ENCODE measurements at regions not wholly inside any gene's neighbourhood (a gene's known extent, or its start where the extent isn't known, plus 50 kb on each side); places are given as distances from the start of the nearest gene placed in this dataset.
"Not testable (repeated sequence)": the region's sequence is repeated elsewhere in the genome, so short reads cannot be mapped to it uniquely, and the experiment has no call there.

GRCh38 chr16:73949574-73950320 is 346.9 kb upstream of the PSMD7 start:
- no peak for DNase-seq

DNA sequence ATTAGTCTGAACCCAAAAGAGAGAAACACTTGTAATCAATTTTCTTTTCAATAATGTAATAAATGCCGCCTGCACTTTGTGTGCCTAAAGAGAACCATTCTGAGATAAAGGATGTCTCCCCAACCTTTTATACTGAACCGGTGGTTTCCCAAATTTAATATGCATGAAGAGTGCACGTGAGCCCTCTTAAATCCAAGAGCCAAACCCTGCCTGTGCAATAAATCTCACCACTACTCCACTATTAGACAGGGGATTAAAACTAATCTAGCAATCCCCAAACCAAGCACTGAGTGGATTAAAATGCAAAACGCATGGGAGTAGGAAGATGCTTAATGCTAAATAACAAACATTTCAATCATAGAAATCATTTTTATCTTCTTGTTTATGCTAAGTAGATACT is 351.0 kb upstream of the PSMD7 start:
- no peak for DNase-seq

- DNase-seq, result not testable (repeated sequence)
These were observed 353.4 kb upstream of the PSMD7 start for GRCh38 chr16:73943184-73943583.

DNA sequence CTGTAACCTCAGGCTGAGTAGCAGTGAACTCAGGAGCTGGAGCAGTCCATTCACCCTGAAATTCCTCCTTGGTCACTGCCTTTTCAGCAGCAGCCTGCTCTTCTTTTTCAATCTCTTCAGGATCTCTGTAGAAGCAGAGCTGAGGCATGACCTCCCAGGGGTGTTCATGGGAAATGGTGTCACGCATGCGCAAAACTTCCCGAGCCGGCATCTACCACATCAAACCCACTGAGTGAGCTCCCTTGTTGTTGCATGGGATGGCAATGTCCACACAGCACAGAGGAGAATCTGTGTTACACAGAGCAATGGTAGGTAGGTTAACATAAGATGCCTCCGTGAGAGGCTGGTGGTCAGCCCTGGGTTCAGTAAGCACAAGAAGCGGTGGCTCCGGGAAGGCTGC is 355.8 kb upstream of the PSMD7 start:
- DNase-seq, result not testable (repeated sequence)

- DNase-seq, result no peak
These were observed 372.7 kb upstream of the PSMD7 start for GRCh38 chr16:73923951-73924350.

GRCh38 chr16:73921295-73921694 is 375.3 kb upstream of the PSMD7 start:
- DNase-seq, result no peak

DNA sequence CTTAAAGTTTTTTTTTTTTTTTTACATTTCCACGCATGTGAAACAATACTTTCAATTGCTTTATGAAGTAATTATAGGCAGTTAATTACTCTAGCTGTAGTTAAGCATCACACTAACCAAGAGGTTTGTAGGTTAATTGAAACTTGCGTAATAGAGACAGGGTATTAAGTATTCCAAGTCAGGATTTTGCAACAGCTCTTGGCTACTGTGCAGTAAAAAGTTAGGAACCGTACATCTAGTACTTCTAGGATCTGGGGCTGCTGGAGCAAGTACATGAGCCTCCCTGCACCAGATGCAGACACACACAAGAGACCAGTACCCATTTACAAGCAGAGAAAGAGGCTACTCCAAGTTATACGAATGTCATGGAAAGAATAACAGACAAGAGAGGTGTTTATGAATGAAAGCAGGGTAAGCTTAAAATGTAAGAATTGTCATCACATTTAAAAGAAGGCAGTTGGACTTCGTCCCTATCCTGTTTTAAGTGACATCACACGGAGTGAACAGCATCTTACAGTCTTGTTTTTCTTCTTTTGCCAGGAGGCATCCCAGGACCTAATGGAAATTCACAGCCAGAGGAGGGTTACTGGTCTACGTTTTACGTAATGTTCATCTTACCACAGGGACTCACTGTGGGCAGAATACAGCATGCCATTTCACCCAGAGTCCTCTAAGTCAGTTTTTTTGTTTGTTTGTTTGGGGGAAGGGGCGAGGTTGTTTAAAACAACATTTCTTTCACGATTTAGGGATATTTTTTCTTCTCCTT is 379.6 kb upstream of the PSMD7 start:
- no peak for DNase-seq

GRCh38 chr16:73915935-73916334 is 380.7 kb upstream of the PSMD7 start:
- no peak for DNase-seq

- DNase-seq, result no peak
These were observed 381.5 kb upstream of the PSMD7 start for GRCh38 chr16:73915140-73915539.

- DNase-seq, result no peak
These were observed 383.8 kb upstream of the PSMD7 start for GRCh38 chr16:73912850-73913249.

DNA sequence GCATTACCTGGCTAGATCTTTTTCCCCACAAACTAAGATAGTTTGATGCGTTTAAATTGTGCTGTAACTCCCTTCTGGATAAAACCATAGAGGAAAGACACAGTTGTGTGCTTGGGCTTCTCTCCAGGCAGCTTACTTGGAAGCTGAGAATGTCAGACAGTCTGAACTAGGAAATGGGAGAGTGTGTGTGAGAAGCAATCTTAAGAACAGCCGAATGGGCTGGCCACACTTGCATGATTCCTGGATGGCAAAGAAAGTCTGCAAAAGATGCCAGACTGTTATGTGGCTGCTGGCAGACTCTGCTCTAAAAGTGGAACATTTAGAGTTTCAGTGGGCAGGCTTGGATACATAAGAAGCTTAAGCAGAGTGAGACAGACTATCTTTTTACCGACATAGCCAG is 384.3 kb upstream of the PSMD7 start:
- no peak for DNase-seq

- no peak for DNase-seq
These were observed 387.0 kb upstream of the PSMD7 start for GRCh38 chr16:73909529-73910035.

- DNase-seq, result no peak
These were observed 405.5 kb upstream of the PSMD7 start for GRCh38 chr16:73891129-73891542.

GRCh38 chr16:73890186-73891128 is 406.2 kb upstream of the PSMD7 start:
- no peak for DNase-seq

- DNase-seq, result no peak
These were observed 407.6 kb upstream of the PSMD7 start for GRCh38 chr16:73888840-73889490.

- no peak for DNase-seq
These were observed 408.7 kb upstream of the PSMD7 start for GRCh38 chr16:73887911-73888310.

- DNase-seq, result no peak
These were observed 410.2 kb upstream of the PSMD7 start for GRCh38 chr16:73886426-73886825.

DNA sequence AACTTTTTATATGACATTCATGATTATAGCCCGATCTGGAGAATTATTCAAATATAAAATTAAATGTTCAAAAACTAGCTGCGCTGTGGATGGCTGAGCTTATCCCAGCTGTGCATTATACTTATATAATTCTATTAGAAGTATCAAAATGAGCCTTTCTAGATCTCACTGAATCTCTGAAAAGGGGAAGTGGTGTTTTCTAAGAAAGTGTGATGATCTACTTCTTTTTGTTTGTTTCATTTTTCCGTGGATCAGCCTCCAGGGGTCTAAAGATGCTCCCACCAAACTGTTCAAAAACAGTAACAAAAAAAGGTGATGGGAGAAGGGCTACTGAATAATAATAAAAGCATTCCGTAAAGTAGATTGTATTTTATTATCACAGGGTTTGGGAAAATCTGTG is 411.3 kb upstream of the PSMD7 start:
- no peak for DNase-seq

GRCh38 chr16:73883841-73884240 is 412.8 kb upstream of the PSMD7 start:
- no peak for DNase-seq

DNA sequence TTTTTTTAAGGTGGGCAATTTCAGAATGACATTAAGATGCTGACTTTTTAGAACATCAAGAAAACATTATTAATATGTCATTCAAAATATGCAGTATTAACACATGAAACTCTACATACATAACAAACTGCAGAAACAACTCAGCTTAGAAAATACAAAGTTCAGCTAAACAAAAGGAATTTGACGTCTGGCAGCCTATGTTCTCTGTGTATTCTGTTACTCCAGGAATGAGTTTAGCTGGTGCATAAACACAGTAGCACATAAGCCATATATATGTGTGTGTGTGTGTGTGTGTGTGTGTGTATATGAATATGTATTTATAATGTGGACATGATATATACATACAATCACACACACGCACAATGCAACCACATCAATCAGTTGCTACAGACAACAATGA is 413.5 kb upstream of the PSMD7 start:
- DNase-seq, result no peak

DNA sequence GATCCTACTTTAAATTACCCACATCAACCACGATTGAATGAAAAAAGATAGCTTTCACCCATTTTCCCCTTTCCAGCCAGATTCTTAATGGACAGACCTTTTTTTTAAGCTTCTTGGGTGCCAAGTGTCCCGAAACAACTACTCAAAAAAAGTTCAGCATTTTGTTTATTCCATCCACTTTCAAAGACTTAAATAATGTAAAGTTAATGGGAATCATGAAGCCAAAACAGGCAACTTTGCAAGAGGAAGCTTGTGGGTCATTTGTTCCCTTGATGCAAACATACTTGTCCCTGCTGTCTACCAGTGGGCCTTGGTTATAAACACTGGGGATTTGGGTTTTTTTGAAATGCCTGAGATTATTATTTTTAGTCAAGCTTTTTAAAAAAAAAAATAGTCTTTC is 414.0 kb upstream of the PSMD7 start:
- no peak for DNase-seq

DNA sequence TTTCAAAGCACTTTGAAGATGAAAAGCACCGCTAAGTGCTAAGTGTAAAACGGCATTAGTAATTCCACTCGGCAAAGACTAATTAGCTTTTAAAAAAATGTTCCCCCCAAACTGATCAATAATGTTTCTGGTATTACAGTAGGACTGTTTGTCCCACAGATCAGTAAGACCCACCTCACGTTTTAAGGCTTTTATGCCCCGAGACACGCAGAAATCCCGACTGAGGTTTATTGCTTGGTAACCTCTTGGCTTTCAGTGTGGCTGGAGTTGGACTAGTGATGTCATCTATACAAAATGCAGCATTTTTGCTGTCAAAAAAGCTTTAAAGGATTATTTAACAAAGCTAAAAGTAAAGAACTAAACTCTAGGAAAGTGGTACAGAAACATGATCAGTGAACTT is 414.6 kb upstream of the PSMD7 start:
- DNase-seq, result no peak

GRCh38 chr16:73879621-73880020 is 417.0 kb upstream of the PSMD7 start:
- DNase-seq, result no peak
